Endothelial cell of hepatic sinusoid (primary cell): ENCODE measurements at regions not wholly inside any gene's neighbourhood (a gene's known extent, or its start where the extent isn't known, plus 50 kb on each side); places are given as distances from the start of the nearest gene placed in this dataset.
"Not testable (repeated sequence)": the region's sequence is repeated elsewhere in the genome, so short reads cannot be mapped to it uniquely, and the experiment has no call there.

Experiments used
- in situ Hi-C: cut with HindIII; loops from 2 replicates; pipeline ENCODE4 v1.10.0; 2017; ENCODE audit warnings: low sequenced_read_pairs

DNA sequence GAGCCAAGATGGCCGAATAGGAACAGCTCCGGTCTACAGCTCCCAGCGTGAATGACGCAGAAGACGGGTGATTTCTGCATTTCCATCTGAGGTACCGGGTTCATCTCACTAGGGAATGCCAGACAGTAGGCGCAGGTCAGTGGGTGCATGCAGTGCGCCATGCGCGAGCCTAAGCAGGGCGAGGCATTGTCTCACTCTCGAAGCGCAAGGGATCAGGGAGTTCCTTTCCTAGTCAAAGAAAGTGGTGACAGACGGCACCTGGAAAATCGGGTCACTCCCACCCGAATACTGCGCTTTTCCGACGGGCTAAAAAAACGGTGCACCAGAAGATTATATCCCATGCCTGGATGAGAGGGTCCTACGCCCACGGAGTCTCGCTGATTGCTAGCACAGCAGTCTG, 600.1 kb downstream of the PRR16 start:
- in situ Hi-C loops, result loop anchor here (5.0 kb wide), 1 partner anchor 33 kb away; no protein-coding TSS in a partner anchor

DNA sequence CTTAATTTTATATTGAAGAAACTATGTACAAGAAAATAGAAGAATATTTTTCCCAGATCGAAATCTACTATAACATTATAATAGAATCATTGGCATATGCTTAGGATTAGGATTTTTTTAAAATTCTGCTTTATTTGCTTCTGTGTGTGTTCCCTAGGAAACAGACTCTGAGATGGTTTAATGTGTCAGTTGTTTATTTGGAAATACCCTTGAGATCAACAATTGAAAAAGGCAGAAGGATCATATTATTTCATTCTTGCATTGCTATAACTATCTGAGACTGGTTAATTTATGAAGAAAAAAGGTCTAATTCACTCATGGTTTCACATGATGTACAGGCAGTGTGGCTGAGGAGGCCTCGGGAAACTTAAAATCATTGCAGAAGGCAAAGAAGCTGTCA, 622.6 kb downstream of the PRR16 start:
- in situ Hi-C loops, result no loop called here

DNA sequence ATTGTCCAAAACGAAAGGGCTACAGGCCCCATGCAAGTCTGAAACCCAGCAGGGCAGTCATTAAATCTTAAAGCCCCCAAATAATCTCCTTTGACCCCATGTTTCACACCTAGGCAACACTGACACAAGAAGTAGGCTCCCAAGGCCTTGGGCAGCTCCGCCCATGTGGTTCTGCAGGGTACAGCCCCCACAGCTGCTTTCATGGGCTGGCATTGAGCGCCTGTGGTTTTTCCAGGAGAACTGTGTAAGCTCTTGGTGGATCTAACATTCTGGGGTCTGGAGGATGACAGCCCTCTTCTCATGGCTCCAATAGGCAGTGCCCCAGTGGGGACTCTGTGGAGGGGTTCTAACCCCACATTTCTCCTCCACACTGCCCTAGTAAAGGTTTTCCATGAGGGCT, 623.5 kb downstream of the PRR16 start:
- in situ Hi-C loops, result no loop called here

DNA sequence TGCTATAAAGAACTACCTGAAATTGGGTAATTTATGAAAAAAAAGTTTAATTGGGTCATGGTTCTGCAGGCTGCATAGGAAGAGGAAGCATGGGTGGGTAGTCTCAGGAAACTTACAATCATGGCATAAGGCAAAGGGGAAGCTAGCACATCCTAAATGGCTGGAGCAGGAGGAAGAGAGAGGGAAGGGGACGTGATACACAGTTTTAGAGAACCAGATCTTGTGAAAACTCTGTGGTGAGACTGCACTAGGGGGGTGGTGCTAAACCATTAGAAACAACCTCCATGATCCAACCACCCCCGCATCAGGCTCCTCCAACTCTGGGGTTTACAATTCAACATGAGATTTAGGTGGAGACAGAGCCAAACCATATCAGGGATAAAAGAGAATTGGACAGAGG, 624.2 kb downstream of the PRR16 start:
- in situ Hi-C loops, result no loop called here

DNA sequence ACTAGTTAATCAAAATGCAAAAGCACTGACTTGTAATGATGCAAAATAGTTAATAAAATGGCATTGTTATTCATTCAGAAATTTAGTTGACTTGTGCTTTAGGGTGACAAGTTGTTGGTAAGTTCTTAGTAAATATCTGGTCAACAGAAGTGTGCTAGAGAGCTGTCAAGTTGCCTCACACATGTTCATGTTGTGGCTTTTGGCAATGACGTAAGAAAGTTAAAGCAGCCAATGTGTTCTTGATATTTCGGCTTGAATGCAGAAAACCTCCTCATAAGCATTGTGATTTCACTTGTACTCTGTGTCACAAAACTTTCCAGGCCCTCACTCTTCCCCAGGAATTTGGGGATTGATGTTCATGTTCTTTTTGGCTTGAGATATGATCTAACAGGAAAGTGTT, 626.7 kb downstream of the PRR16 start:
- in situ Hi-C loops, result no loop called here

DNA sequence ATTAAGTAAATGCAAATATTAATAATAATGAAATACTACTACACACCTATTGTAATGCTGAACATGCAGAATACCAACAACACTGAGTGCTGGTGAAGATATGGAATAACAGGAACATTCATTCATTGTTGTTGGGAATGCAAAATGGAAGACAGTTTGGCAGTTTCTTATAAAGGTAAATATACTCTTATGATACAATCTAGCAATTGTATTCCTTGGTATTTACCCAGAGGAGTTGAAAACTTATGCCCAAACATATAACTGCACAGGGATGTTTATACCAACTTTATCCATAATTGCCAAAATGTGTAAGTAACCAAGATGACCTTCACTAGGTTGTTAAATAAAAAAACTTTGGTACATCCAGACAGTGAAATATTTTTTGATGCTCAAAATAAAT, 636.8 kb downstream of the PRR16 start:
- in situ Hi-C loops, result no loop called here

DNA sequence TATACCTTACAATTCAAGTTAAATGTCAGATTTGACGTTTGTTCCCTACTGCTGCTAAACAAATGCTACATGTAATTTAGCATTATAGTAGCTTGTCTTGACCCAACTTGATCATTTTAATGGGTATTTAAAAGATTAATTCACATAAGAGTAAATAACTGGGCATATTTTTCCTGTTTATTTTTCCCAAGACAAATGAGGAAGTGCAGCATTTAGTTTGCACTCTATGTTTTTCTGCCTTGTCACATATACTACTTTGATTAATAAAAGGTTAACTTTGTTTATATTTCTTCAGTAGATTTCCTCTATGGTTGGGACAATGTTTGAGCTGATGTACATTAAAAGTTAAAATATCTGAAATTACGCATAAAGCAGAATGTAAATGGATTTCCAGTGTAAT, 641.8 kb downstream of the PRR16 start:
- in situ Hi-C loops, result no loop called here

DNA sequence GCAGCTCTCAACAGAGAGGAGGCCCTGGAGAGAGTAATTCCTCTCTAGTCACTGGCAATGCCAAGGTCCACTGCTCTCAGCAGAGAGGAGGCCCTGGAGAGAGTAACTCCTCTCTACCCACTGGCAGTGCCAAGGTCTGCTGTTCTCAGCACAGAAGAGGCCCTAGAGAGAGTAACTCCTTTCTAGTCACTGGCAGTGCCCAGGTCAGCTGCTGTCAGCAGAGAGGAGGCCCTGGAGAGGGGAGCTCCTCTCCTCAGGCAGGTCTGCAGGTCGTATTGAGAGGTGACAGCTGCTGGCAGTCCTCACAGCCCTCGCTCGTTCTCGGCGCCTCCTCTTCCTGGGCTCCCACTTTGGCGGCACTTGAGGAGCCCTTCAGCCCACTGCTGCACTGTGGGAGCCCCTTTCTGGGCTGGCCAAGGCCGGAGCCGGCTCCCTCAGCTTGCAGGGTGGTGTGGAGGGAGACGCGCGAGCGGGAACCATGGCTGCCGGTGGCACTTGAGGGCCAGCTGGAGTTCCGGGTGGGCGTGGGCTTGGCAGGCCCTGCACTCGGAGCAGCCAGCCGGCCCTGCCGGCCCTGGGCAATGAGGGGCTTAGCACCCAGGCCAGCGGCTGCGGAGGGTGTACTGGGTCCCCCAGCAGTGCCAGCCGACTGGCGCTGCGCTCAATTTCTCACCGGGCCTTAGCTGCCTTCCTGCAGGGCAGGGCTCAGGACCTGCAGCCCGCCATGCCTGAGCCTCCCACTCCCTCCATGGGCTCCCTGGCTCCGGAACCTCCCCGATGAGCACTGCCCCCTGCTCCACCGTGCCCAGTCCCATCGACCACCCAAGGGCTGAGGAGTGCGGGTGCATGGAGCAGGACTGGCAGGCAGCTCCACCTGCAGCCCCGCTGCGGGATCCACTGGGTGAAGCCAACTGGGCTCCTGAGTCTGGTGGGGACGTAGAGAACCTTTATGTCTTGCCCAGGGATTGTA, 642.9 kb downstream of the PRR16 start:
- in situ Hi-C loops, result not testable (repeated sequence)

DNA sequence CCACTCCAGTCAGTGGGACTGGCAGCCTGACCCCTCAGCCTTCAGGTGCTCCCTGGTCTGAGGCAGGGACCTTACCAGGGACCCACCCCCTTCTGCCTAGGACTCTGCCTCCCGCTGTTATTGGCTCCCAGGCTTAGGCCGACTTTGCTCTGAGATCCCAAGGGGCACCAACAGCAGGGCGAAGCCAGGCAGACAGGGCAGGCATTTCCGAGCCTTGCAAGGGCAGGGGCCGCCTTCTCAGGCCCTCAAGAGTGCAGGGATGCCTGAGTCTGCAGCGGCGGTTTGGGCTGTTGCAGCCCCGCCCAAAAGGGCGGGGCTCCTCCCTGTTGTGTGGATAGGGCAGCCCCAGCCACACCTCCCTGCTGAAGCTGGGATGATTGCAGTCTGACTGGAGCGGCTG, 644.6 kb downstream of the PRR16 start:
- in situ Hi-C loops, result no loop called here

DNA sequence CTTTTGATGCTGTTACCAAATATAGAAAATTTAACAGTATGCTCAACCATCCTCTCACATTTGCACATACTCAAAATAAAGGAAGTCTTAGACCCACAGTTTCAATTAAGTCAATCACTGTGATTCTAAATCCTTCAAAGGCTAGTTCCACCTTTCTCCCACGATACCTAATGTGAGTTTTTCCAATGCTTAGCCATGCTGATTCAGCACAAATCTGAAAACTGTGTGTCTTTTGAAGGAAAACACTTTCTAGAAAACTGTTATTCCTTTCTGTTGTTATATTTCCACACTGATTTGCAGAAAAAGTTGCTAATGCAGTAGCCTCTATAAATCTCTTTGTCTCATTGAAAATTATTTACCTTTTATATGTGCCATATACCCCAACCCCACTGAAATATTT, 645.7 kb downstream of the PRR16 start:
- in situ Hi-C loops, result no loop called here

DNA sequence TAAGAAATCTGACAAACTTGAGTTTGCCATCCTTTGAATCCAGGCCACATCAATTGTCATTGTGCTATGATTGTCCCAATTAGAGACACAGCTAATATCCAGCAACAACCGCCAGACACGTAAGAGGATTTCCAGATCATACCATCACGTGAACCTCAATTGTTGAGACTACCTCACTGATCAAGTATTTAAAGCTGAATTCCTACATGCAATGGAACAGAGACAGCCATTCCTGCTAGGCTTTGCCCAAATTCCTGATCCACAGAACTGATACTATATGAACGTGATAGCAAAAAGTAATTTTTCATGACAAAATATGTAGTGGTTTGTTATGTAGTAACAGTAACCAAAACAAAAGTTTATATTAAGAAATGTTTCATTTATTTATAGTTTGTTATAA, 657.7 kb downstream of the PRR16 start:
- in situ Hi-C loops, result no loop called here

DNA sequence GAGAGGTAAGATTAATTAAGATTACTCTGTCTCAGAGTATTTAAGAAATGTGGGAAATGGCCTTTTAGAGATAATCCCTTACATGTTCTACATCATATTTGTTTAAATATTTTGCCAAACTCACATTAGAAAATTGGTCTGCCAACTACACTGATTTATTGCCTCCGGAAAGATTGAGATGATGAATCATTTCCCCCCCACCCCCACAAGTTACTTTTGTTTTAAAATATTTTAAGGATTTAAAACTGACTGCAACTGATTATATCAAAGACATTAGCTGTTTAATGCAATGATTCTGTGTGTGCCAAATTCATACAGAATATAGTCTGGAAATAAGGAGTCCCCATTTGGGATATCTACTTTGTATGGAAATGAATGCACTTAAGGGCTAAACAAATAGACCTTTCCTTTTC, 674.4 kb downstream of the PRR16 start:
- in situ Hi-C loops, result no loop called here

DNA sequence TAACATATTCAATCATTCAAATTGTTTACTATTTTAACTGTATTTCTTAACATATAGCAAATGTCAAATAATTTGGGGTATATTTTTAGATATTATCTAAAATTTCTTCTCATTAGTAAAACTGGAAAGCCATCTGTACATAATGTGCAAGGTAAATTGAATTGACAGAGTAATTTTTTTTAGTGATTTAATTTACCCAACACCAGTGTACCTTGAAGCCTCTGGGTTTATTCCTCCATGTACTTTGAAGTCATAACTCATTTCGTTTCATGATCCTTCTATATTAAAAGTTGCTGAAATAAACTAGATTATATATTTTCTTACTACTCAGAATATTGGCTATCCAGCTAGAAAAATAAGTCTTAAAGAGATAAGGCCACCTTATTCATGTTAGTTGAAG, 674.9 kb downstream of the PRR16 start:
- in situ Hi-C loops, result no loop called here

DNA sequence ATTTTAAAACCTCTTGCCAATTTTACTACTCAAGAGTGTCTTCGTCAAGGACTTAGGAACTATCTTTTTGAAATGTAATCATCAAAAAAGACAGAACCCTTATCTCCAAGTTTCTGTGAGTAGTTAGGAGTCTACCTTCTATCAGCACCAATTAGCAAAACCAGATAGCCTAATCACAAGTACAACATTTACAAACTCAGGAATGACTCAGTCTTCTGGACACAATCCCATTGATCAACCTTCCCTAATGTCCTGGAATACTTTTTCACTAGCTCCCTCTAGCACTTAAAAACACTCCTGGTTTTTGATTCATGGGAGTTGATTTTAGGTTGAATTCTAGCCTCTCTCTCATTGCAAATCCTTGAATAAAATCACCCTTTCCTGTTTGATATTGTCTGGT, 680.7 kb downstream of the PRR16 start:
- in situ Hi-C loops, result no loop called here

DNA sequence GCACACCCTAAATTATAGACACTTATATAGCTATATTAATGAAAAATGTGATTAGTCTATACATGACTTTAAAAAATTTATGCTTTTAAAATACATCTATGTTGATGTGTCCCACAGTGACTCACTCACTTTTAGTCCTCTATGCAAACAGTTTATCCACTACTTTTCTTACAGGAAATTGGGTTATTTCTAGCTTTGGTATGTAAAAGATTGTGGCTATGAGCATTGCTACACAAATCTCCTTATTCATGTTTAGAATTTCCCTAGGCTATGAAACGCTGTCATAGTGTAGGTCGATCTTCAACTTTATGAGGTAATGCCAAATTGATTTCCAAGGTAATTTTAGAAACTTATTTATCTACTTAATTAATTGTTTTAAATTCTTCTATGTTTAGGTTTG, 687.4 kb downstream of the PRR16 start:
- in situ Hi-C loops, result no loop called here

DNA sequence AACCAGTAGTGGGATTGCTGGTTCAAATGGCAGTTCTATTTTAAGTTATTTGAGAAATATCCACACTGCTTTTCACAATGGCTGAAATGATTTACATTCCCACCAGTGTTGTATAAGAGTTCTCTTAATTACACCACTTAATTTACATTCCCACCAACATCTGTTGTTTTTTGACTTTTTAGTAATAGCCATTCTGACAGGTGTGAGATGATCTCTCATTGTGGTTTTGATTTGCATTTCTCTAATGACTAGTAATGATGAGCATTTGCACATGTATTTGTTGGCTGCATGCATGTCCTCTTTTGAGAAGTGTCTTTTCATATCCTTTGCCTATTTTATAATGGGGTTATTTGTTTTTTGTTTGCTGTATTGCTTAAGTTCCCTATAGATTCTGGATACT, 688.3 kb downstream of the PRR16 start:
- in situ Hi-C loops, result no loop called here

DNA sequence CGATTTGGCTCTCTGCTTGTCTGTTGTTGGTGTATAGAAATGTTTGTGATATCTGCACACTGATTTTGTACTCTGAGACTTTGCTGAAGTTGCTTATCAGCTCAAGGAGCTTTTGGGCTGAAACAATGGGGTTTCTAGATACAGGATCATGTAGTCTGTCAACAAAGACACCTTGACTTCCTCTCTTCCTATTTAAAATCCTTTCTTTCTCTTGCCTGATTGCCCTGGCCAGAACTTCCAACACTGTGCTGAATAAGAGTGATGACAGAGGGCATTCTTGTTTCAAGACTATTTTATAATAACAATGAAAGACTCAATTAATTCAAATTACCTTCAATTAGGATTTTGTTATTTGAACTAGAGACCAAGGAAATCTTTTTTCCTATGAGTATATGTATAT, 692.5 kb downstream of the PRR16 start:
- in situ Hi-C loops, result no loop called here

DNA sequence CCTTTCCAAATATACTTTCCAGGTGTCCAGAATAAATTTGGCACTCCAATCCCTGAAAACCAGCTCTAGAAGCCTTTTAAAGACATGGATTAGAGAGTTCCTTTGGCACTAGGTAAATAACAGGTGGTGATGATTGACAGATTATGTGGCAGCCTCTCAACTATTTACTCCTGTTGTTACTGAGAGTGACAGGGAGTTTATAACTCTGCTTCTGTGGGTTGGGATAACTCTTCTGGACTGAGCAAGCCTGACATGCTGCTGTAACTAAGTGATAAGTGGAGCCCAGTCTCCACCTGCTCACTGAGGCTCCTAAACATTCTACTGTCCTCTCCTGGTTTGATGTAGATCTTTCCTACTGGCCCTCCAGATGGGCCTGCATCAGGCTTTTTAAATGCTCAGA, 693.2 kb upstream of the FTMT start:
- in situ Hi-C loops, result no loop called here

DNA sequence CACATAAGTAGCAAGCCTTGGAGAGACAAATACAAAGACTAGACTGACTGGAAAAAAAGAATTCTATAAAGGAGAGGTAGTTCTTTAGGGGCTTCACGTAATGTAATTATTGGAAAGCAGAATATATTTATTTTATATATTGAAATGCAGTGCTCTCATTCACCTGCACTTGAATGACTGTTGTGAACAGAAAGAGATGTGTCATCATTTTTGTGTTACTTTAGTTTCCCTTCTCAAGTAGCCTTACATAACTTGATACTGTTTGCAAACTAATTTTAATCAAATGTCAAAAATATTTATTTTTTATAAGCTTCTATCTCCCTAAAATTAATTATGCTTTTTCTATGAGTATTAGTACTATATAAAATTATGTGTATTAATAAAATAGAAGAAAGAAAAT, 691.1 kb upstream of the FTMT start:
- in situ Hi-C loops, result no loop called here

DNA sequence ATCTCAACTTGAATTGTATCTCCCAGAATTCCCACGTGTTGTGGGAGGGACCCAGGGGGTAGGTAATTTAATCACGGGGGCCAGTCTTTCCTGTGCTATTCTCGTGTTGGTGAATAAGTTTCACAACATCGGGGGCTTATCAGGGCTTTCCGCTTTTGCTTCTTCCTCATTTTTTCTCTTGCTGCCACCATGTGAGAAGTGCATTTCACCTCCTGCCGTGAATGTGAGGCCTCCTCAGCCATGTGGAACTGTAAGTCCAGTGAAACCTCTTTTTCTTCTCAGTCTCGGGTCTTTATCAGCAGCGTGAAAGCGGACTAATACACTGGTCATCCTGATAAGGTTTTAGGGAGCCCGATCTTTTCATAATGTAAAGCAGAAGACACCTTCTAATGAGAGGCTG, 687.0 kb upstream of the FTMT start:
- in situ Hi-C loops, result no loop called here

DNA sequence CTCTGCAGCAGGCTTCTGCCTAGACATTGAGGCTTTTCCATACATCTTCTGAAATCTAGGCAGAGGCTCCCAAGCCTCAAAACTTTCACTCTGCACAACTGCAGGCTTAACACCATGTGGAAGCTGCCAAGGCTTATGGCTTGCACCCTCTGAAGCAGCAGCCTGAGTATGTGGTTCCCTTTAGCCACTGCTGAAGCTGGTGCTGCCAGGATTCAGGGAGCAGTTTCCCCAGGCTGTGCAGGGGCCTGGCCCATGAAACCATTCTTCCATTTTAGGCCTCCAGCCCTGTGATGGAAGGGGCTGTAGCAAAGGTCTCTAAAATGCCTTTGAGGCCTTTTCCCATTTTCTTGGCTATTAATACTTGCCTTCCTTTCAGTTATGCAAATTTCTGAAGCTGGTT, 680.3 kb upstream of the FTMT start:
- in situ Hi-C loops, result no loop called here

DNA sequence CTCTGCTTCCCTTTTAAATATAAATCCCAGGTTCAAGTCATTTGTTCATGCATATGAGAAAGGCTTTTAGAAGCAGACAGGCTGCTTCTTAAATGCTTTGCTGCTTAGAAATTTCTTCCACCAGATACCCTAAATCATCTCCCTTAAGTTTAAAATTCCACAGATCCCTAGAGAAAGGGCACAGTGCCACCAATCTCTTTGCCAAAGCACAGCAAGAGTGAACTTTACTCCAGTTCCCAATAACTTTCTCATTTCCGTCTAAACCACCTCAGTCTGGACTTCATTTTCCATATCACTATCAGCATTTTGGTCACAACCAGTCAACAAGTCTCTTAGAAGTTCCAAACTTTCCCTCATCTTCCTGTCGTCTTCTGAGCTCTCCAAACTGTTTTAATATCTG, 679.8 kb upstream of the FTMT start:
- in situ Hi-C loops, result no loop called here

DNA sequence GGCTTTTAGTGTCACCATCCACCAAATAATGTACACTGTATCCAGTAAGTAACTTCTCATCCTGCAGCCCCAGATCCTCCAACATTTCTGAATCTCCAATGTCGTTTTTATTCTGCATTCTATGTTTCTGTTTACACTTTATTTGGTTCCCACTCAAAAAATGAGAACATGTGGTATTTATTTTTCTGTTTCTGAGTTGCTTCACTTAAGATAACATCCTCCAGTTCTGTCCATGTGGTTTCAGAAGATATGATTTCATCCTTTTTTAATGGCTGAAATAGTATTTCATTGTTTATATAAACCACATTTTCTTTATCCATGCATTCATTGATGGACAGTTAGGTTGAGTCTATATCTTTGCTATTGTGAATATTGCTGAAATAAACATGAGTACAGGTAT, 677.3 kb upstream of the FTMT start:
- in situ Hi-C loops, result no loop called here
